Suprapubic skin (tissue), 4 donors: ENCODE measurements at regions not wholly inside any gene's neighbourhood (a gene's known extent, or its start where the extent isn't known, plus 50 kb on each side); places are given as distances from the start of the nearest gene placed in this dataset.

Experiments
- POLR2A ChIP-seq, 2 donors: fragments of 450-650 bp; IDR thresholded peaks; one replicate each; pipeline ENCODE4 v1.6.1; 2017; ENCODE audit warnings: antibody characterized with exemption in 2 of 2, mild to moderate bottlenecking in 2 of 2, moderate library complexity in 2 of 2
- POLR2AphosphoS5 ChIP-seq, 3 donors: sonication (generic); formaldehyde crosslinking; IDR thresholded peaks; one replicate each; pipeline ENCODE4 v1.6.1; 2017; ENCODE audit warnings: antibody characterized with exemption in 3 of 3

DNA sequence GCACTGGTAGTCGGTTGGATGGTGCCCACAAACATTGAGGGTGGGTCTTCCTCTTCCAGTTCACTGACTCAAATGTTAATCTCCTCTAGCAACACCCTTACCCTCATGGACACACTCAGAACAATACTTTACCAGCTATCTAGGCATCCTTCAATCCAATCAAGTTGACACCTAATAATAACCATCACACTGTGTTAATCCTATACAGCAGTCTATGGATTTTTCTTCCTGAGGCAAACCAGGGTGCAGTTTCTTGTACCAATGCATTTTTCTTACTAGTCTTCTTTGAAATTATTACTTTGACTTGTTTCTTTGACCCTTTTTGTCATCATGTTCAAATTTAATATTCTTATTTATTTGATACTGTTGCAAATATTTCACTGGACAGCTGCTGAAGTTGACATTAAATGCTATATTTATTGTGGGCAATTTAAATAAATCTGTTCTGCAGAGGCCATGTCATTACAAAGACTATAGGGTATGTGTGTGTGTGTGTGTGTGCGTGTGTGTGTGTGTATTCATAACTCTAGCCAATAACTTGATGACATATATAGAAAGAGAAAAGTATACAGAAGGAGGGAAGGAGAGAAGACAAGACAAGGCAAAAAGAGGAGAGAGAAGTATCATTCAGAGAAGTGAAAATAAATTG is 884.8 kb upstream of the NEGR1 start:
- no peak for TF ChIP-seq POLR2A (IDR thresholded peaks at IDR 0.05)
- TF ChIP-seq POLR2AphosphoS5 (IDR thresholded peaks at IDR 0.05) = no peak
